IgD-negative memory B cell (primary cell): ENCODE measurements at regions not wholly inside any gene's neighbourhood (a gene's known extent, or its start where the extent isn't known, plus 50 kb on each side); places are given as distances from the start of the nearest gene placed in this dataset.

Experiments
- H3K27ac Mint-ChIP-seq, 3 donors: one replicate each; pipeline ENCODE4 v1.8.0; 2020 to 2022; ENCODE audit warnings: mild to moderate bottlenecking in 3 of 3, mixed read lengths in 3 of 3, moderate library complexity in 1 of 3
- H3K27me3 Mint-ChIP-seq: one replicate; pipeline ENCODE4 v1.8.0; 2021; ENCODE audit warnings: mixed read lengths
- H3K36me3 Mint-ChIP-seq: one replicate; pipeline ENCODE4 v1.8.0; 2020; ENCODE audit warnings: mild to moderate bottlenecking, mixed read lengths
- H3K4me1 Mint-ChIP-seq, 3 donors: one replicate each; pipeline ENCODE4 v1.8.0; 2020 to 2022; ENCODE audit warnings: mixed read lengths in 3 of 3, mild to moderate bottlenecking in 1 of 3
- H3K4me3 Mint-ChIP-seq, 4 donors: one replicate each; pipeline ENCODE4 v1.8.0; 2020 to 2022; ENCODE audit warnings: mild to moderate bottlenecking in 4 of 4, mixed read lengths in 4 of 4, moderate library complexity in 3 of 4
- H3K9me3 Mint-ChIP-seq, 3 donors: one replicate each; pipeline ENCODE4 v1.8.0; 2020 to 2021; ENCODE audit warnings: mixed read lengths in 3 of 3, mild to moderate bottlenecking in 1 of 3

- H3K36me3 Mint-ChIP-seq: peaks cover 2% of the 10 kb centered on the region
- H3K27me3 Mint-ChIP-seq: peaks cover 35% of the 10 kb centered on the region
- peak overlapping the region in 1 of 3 donors; percentile 71 for H3K27ac Mint-ChIP-seq
- peak overlapping the region in 1 of 4 donors; percentile 65 for H3K4me3 Mint-ChIP-seq
- H3K9me3 Mint-ChIP-seq: peaks cover 2 to 7% (median 7%) of the 10 kb centered on the region in 3 donors
- H3K4me1 Mint-ChIP-seq: peaks cover 0 to 13% (median 8%) of the 10 kb centered on the region in 3 donors
Observed at GRCh38 chr9:89234205-89235067, 55.8 kb upstream of the SHC3 start.

DNA sequence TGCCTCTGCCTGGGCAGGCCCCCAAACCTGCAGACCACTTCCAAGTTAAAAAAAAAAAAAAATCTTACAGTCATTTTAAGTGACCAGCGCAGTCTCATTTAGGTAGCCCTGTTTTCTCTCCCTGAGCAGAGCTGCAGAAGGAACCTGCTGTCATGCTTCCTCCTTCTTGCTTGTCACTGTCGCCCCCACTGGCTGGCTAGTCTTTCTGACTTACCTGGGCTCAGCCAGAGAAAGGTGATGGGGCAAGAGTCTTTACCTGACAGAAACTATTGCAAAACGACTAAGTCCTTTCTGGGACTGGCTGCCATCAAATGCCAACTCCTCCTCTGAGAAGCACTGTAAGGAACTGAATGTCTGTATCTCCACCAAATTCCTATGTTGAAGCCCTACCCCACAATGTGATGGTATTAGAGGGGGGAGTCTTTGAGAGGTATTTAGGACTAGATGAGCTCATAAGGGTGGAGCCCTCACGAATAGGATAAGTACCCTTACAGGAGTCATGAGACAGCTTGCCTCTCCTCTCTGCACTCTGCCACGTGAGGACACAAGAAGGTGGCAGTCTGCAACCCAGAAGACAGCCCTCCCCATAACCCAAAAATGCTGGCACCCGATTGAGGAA is 58.4 kb upstream of the SHC3 start:
- peaks cover 31% of the 10 kb centered on the region for H3K27me3 Mint-ChIP-seq
- no peak overlapping the region for H3K27ac Mint-ChIP-seq
- H3K4me3 Mint-ChIP-seq: no peak overlapping the region
- peaks cover 2% of the 10 kb centered on the region for H3K36me3 Mint-ChIP-seq
- peaks cover 0 to 13% (median 8%) of the 10 kb centered on the region in 3 donors for H3K4me1 Mint-ChIP-seq
- peaks cover 0 to 7% (median 3%) of the 10 kb centered on the region in 3 donors for H3K9me3 Mint-ChIP-seq

GRCh38 chr9:89238424-89238823 is 59.8 kb upstream of the SHC3 start:
- peaks cover 31% of the 10 kb centered on the region for H3K27me3 Mint-ChIP-seq
- no peak overlapping the region for H3K4me3 Mint-ChIP-seq
- no peak overlapping the region for H3K27ac Mint-ChIP-seq
- H3K9me3 Mint-ChIP-seq: peaks cover 0 to 7% (median 3%) of the 10 kb centered on the region in 3 donors
- peaks cover 0 to 13% (median 8%) of the 10 kb centered on the region in 3 donors for H3K4me1 Mint-ChIP-seq
- H3K36me3 Mint-ChIP-seq: no peaks in the 10 kb centered on the region

- Mint-ChIP-seq H3K27ac (no peak overlapping the region), H3K27me3 (peaks cover 4% of the 10 kb centered on the region), H3K9me3 (peaks cover 0 to 3% (median 3%) of the 10 kb centered on the region in 3 donors), H3K36me3 (no peaks in the 10 kb centered on the region), H3K4me1 (no peaks in the 10 kb centered on the region), H3K4me3 (no peak overlapping the region)
Observed at GRCh38 chr9:89243296-89244061, 64.9 kb upstream of the SHC3 start.

- no peaks in the 10 kb centered on the region for H3K4me1 Mint-ChIP-seq
- no peak overlapping the region for H3K27ac Mint-ChIP-seq
- no peaks in the 10 kb centered on the region for H3K36me3 Mint-ChIP-seq
- no peaks in the 10 kb centered on the region for H3K27me3 Mint-ChIP-seq
- peaks cover 0 to 1% (median 0%) of the 10 kb centered on the region in 3 donors for H3K9me3 Mint-ChIP-seq
- H3K4me3 Mint-ChIP-seq: no peak overlapping the region
Observed at GRCh38 chr9:89246840-89247239, 64.2 kb upstream of the CKS2 start.

GRCh38 chr9:89247431-89248353 is 63.3 kb upstream of the CKS2 start:
- Mint-ChIP-seq H3K4me3 (no peak overlapping the region), H3K36me3 (no peaks in the 10 kb centered on the region), H3K4me1 (no peaks in the 10 kb centered on the region), H3K27ac (no peak overlapping the region), H3K9me3 (peaks cover 0 to 6% (median 0%) of the 10 kb centered on the region in 3 donors), H3K27me3 (no peaks in the 10 kb centered on the region)

DNA sequence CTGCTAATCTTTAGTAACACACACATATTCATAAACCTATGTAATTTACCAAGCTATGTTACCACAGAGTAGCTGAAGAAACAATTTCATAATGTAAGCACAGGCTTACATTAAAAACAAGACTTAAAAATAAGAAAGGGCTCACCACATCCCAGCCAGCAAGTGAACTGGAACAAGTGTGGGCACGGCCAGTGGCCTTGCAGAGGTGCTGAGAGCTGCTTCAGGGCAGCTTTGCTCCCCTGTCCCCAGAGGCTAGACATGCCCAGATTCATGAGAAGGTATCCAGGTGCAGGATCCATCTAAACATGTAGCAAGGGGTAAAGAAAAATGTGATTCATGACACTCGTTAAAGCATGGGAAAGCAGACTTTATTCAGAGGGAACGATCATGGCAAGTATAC is 62.0 kb upstream of the CKS2 start:
- peaks cover 0 to 6% (median 0%) of the 10 kb centered on the region in 3 donors for H3K9me3 Mint-ChIP-seq
- H3K4me3 Mint-ChIP-seq: no peak overlapping the region
- no peaks in the 10 kb centered on the region for H3K36me3 Mint-ChIP-seq
- no peaks in the 10 kb centered on the region for H3K4me1 Mint-ChIP-seq
- H3K27me3 Mint-ChIP-seq: no peaks in the 10 kb centered on the region
- no peak overlapping the region for H3K27ac Mint-ChIP-seq

DNA sequence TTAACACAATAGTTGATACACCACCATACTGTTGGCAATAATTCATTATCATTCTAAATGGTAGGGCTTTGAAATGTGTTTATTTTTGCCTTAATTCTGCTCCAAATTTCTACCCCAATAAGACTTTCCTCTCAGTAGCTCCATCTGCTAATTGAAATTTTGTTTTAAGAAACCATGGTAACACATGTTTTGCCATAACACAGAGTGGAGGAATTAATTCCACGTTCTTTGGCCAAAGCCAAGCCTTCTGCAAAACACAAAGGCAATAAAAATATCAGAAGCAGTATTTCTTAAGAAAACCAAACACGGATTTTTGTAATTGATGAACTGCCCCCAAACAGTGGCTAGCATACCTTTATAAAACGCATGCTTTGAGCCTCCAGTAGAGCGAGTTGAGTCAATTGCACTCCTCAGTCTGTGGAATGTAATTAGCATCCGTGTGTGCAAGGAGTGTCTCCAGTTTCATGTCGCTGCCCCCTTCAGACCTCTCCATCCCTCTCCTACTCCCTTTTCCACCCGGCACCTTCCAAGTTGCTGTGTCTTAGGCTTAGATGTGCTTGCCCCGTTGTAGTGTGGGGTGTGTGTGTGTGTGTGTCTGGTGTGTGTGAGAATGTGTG is 58.2 kb upstream of the CKS2 start:
- no peak overlapping the region for H3K4me3 Mint-ChIP-seq
- no peaks in the 10 kb centered on the region for H3K36me3 Mint-ChIP-seq
- H3K27me3 Mint-ChIP-seq: no peaks in the 10 kb centered on the region
- no peak overlapping the region for H3K27ac Mint-ChIP-seq
- H3K9me3 Mint-ChIP-seq: peaks cover 0 to 6% (median 0%) of the 10 kb centered on the region in 3 donors
- H3K4me1 Mint-ChIP-seq: no peaks in the 10 kb centered on the region

DNA sequence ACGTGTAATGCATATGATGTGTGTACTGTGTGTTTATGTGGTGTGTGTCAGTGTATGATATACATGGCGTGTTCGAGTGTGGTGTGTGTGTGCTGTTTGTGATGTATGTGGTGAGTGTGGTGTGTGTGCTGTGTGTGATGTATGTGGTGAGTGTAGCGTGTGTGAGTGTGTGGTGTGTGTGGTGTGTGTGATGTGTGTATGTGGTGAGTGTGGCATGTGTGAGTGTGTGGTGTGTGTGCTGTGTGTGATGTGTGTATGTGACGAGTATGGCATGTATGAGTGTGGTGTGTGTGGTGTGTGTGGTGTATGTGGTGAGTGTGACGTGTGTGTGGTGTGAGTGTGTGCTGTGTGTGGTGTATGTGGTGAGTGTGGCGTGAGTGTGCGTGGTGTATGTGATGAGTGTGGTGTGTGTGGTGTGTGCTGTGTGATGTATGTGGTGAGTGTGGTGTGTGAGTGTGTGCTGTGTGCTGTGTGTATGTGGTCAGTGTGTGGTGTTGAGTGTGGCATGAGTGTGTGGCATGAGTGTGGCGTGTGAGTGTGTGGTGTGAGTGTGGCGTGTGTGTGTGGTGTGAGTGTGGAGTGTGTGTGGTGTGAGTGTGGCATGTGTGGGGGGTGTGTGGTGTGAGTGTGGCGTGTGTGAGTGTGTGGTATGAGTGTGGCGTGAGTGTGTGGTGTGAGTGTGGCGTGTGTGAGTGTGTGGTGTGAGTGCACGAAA is 56.8 kb upstream of the CKS2 start:
- Mint-ChIP-seq H3K4me3 (no peak overlapping the region), H3K9me3 (peaks cover 0 to 6% (median 0%) of the 10 kb centered on the region in 3 donors), H3K36me3 (no peaks in the 10 kb centered on the region), H3K27ac (no peak overlapping the region), H3K4me1 (no peaks in the 10 kb centered on the region), H3K27me3 (no peaks in the 10 kb centered on the region)

DNA sequence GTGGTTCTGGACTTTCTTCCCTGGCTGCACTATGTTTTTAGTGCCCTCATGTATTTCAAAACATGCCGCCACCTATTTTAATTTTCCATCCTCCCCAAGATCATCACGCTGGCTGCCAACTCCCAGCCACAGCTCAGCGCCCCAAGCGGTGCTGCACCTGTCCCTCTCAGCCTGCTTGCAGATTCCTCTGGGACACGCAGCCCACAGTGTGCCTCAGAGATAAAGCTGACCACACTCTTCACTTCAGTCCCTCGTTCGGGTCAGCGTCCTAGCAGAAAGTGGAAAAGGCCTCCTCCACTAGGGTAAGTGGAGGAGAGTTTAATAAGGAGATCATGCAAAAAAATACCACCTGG is 56.2 kb upstream of the CKS2 start:
- Mint-ChIP-seq H3K27ac (no peak overlapping the region), H3K4me1 (no peaks in the 10 kb centered on the region), H3K4me3 (no peak overlapping the region), H3K9me3 (peaks cover 0 to 6% (median 0%) of the 10 kb centered on the region in 3 donors), H3K27me3 (no peaks in the 10 kb centered on the region), H3K36me3 (no peaks in the 10 kb centered on the region)

GRCh38 chr9:89256225-89256624 is 54.8 kb upstream of the CKS2 start:
- Mint-ChIP-seq H3K4me3 (no peak overlapping the region), H3K36me3 (no peaks in the 10 kb centered on the region), H3K9me3 (peaks cover 0 to 6% (median 0%) of the 10 kb centered on the region in 3 donors), H3K27ac (no peak overlapping the region), H3K27me3 (no peaks in the 10 kb centered on the region), H3K4me1 (no peaks in the 10 kb centered on the region)

DNA sequence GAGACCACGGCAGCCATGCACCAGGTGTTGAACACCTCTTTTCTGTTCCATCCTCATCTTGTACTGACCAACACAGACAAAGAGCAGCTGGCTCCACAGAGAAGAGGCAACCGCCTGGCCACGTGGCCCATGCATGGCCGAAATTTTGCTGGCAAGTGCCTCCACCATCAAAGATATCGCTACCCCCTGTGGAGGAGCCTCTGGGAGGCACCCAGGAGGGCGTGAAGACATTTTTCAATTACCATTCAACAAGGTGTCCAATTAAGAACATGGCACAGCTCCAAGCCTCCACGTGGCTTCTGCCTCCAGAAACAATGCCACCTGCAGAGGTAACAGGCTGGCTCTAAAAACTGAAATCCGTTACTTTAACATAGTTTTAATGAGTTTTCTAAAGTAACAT is 54.4 kb upstream of the CKS2 start:
- Mint-ChIP-seq H3K9me3 (peaks cover 0 to 6% (median 0%) of the 10 kb centered on the region in 3 donors), H3K4me3 (no peak overlapping the region), H3K27me3 (no peaks in the 10 kb centered on the region), H3K4me1 (no peaks in the 10 kb centered on the region), H3K27ac (no peak overlapping the region), H3K36me3 (no peaks in the 10 kb centered on the region)

DNA sequence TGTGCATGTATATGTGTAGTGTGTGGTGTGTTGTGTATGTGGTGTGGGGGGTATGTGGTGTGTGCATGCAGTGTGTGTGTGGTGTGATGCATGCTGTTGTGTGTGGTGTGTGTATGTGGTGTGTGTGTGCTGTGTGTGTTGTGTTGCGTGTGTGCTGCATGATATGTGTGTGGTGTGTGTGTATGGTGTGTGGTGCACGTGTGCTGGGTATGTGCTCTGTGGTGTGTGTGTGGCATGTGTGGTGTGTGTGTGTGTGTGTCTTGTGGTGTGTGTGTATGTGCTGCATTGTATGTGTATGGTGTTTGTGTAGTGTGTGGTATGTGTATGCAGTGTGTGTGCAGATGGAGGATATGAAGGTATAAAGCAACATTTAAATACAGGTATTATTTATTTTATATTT is 50.5 kb upstream of the CKS2 start:
- Mint-ChIP-seq H3K4me3 (no peak overlapping the region), H3K9me3 (peaks cover 0 to 3% (median 0%) of the 10 kb centered on the region in 3 donors), H3K4me1 (no peaks in the 10 kb centered on the region), H3K27ac (no peak overlapping the region), H3K36me3 (no peaks in the 10 kb centered on the region), H3K27me3 (no peaks in the 10 kb centered on the region)
